ENCODE measurements at regions not wholly inside any gene's neighbourhood (a gene's known extent, or its start where the extent isn't known, plus 50 kb on each side); places are given as distances from the start of the nearest gene placed in this dataset.

GRCh38 chr9:88037285-88037845 is 63.0 kb upstream of the CDK20 start:
- 88 to 94% (median 91%) methylated on average over 3 of the region's 3 CpGs for WGBS, 4 donors
- no peaks in the 10 kb centered on the region for H3K27me3 ChIP-seq
- H3K36me3 ChIP-seq (replicated peaks in 1 of 2) = no peaks in the 10 kb centered on the region
- no peak overlapping the region for H3K4me3 ChIP-seq
- no peaks in the 10 kb centered on the region for H3K4me1 ChIP-seq (replicated peaks in 1 of 2)
- intact Hi-C loops (cut with DNase I) = no loop called here
- no peak for DNase-seq
- H3K9me3 ChIP-seq (replicated peaks in 1 of 3) = peaks cover 0 to 12% (median 0%) of the 10 kb centered on the region in 3 donors
- no peak for TF ChIP-seq POLR2A (IDR thresholded peaks at IDR 0.05)
- no peak for TF ChIP-seq CTCF (IDR thresholded peaks at IDR 0.05)
- no peak overlapping the region for H3K27ac ChIP-seq

GRCh38 chr9:88034964-88035363 is 60.6 kb upstream of the CDK20 start:
- DNase-seq = no peak
- intact Hi-C loops (cut with DNase I) = no loop called here
- Histone ChIP-seq H3K27me3 (no peaks in the 10 kb centered on the region), H3K36me3 (replicated peaks in 1 of 2) (no peaks in the 10 kb centered on the region), H3K9me3 (replicated peaks in 1 of 3) (peaks cover 0 to 12% (median 0%) of the 10 kb centered on the region in 3 donors), H3K4me1 (replicated peaks in 1 of 2) (no peaks in the 10 kb centered on the region), H3K4me3 (no peak overlapping the region), H3K27ac (no peak overlapping the region)
- WGBS, 4 donors = 96 to 99% (median 97%) methylated on average over 4 of the region's 4 CpGs
- no peak for TF ChIP-seq POLR2A (IDR thresholded peaks at IDR 0.05)
- TF ChIP-seq CTCF (IDR thresholded peaks at IDR 0.05) = no peak

GRCh38 chr9:88033359-88033702 is 59.0 kb upstream of the CDK20 start:
- Histone ChIP-seq H3K9me3 (replicated peaks in 1 of 3) (peaks cover 0 to 12% (median 0%) of the 10 kb centered on the region in 3 donors), H3K4me1 (replicated peaks in 1 of 2) (no peaks in the 10 kb centered on the region), H3K27ac (no peak overlapping the region), H3K27me3 (no peaks in the 10 kb centered on the region), H3K4me3 (no peak overlapping the region), H3K36me3 (replicated peaks in 1 of 2) (no peaks in the 10 kb centered on the region)
- intact Hi-C loops (cut with DNase I) = no loop called here
- TF ChIP-seq POLR2A (IDR thresholded peaks at IDR 0.05) (no peak), CTCF (IDR thresholded peaks at IDR 0.05) (no peak)
- WGBS, 4 donors = 71 to 87% (median 72%) methylated on average over 3 of the region's 3 CpGs
- DNase-seq = no peak

GRCh38 chr9:88028338-88028737 is 54.0 kb upstream of the CDK20 start:
- WGBS, 4 donors = 76 to 90% (median 84%) methylated on average over 2 of the region's 2 CpGs
- intact Hi-C loops (cut with DNase I) = no loop called here
- no peak overlapping the region for H3K4me3 ChIP-seq
- no peaks in the 10 kb centered on the region for H3K9me3 ChIP-seq (replicated peaks in 1 of 3)
- DNase-seq = no peak
- TF ChIP-seq POLR2A (IDR thresholded peaks at IDR 0.05) (no peak), CTCF (IDR thresholded peaks at IDR 0.05) (no peak)
- H3K27ac ChIP-seq = no peak overlapping the region
- no peaks in the 10 kb centered on the region for H3K27me3 ChIP-seq
- no peaks in the 10 kb centered on the region for H3K36me3 ChIP-seq (replicated peaks in 1 of 2)
- no peaks in the 10 kb centered on the region for H3K4me1 ChIP-seq (replicated peaks in 1 of 2)

Data from adrenal gland (tissue), 9 donors.